ENCODE measurements at regions not wholly inside any gene's neighbourhood (a gene's known extent, or its start where the extent isn't known, plus 50 kb on each side); places are given as distances from the start of the nearest gene placed in this dataset.

DNA sequence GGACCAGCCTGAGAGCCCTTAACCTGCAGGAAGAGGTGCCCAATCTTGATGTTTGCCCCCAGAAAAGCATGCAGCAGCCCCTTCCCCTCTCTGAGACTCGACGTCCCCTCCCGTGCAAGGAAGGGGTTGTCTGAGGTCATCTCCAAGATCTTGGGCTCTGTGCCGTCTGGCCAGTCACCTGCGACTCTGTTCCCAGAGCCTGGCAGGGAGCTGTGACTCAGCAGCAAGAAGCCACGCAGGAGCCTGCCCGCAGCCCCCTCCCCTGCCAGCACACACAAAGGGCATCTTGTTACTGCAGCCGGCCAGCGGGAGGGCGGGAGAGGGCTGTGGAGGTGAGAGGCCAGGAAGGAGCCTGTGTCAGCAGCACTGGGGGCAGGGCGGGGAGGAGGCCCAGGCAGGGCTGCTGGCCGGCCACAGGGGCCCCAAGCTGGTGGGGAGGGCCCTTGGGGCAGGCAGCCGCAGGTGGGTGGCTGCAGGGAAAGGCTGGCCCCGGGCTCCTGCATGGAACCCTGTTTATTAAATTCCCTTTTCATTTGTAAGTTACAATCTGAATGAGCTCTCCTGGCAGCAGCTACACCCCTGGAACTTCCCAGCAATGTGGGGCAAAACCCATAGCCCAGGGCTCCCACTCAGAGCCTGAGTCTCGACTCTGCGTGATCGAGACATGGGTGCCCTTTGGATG lies 103.7 kb upstream of the ZMIZ1 start:
- Histone ChIP-seq H3K4me3 (ENCODE audit: low read depth, low read length) (no peak overlapping the region), H3K4me1 (ENCODE audit: insufficient read depth) (no peaks in the 10 kb centered on the region), H3K36me3 (ENCODE audit: insufficient read depth) (no peaks in the 10 kb centered on the region), H3K27ac (ENCODE audit: low read depth) (no peak overlapping the region)
- DNase-seq (ENCODE audit: extremely low spot score), result no peak
- 72% methylated on average over 17 of the region's 17 CpGs for WGBS

DNA sequence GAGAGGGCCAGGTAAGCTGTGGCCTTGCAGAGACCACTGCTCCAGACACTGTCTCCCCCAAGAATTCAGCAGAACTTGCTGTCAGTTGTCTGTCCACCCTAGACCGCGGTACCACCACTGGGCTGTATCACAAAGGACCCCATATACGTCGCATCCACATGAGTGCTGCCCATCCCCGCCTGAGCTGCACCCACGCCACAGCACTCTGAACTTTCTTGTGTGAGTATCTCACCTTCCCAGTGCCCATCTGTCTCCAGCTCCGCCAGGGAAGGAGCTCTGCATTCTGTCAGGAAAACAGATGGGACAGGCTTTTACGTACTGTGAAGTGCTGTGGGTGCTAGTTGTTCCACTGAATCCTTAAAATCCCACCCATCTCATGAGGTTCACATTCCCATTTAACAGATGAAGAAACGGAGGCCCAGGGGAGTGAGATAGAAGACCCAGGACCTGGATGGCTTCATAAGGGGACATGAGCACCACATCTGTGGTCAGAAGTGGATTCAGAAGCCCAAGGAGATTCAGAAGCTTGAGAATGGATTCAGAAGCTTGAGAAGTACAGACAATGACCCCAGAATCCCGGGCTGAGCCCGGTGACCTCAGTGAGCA lies 102.5 kb upstream of the ZMIZ1 start:
- Histone ChIP-seq H3K27ac (ENCODE audit: low read depth) (no peak overlapping the region), H3K4me3 (ENCODE audit: low read depth, low read length) (no peak overlapping the region), H3K36me3 (ENCODE audit: insufficient read depth) (no peaks in the 10 kb centered on the region), H3K4me1 (ENCODE audit: insufficient read depth) (no peaks in the 10 kb centered on the region)
- DNase-seq (ENCODE audit: extremely low spot score), result no peak
- WGBS, result 94% methylated on average over 11 of the region's 11 CpGs

DNA sequence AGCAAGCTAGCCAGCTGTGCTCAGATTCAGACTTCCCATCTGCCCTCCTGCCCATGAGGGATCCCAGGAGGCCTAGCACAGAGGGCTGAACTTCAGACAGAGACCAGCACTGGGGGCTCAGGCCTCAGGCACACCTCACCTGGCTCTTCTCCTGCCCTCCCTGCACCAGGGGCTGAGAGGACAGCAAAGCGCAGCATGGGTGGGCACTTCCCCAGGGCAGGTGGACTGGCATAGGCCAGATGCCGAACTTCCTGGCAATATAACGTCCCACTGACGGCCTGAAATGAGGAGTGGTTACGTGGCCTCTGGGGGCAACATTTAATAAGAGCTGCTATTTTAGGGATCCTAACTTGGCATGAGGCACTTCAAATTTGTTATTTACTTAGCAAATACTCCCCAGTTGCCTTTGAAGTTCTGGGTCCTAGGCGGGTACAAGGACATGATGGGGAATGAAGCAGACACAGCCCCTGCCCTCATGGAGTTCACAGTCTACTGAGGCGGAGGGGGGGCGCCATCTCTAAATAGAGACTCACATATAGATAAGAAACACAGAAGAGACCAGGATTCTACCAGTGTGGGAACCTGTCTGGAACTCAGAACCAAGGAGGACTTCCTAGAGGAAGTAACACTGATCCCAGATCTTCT lies 101.8 kb upstream of the ZMIZ1 start:
- Histone ChIP-seq H3K4me3 (ENCODE audit: low read depth, low read length) (no peak overlapping the region), H3K27ac (ENCODE audit: low read depth) (no peak overlapping the region), H3K4me1 (ENCODE audit: insufficient read depth) (no peaks in the 10 kb centered on the region), H3K36me3 (ENCODE audit: insufficient read depth) (no peaks in the 10 kb centered on the region)
- DNase-seq (ENCODE audit: extremely low spot score), result no peak
- 98% methylated on average over 8 of the region's 8 CpGs for WGBS

GRCh38 chr10:78968300-78968942 lies 100.3 kb upstream of the ZMIZ1 start:
- DNase-seq (ENCODE audit: extremely low spot score), result no peak
- H3K4me1 ChIP-seq (ENCODE audit: insufficient read depth), result no peaks in the 10 kb centered on the region
- 91% methylated on average over 9 of the region's 9 CpGs for WGBS
- no peak overlapping the region for H3K27ac ChIP-seq (ENCODE audit: low read depth)
- H3K36me3 ChIP-seq (ENCODE audit: insufficient read depth), result no peaks in the 10 kb centered on the region
- H3K4me3 ChIP-seq (ENCODE audit: low read depth, low read length), result no peak overlapping the region

GRCh38 chr10:78968943-78969342 lies 99.8 kb upstream of the ZMIZ1 start:
- H3K4me1 ChIP-seq (ENCODE audit: insufficient read depth), result no peaks in the 10 kb centered on the region
- 83% methylated on average over 3 of the region's 3 CpGs for WGBS
- H3K4me3 ChIP-seq (ENCODE audit: low read depth, low read length), result no peak overlapping the region
- no peak overlapping the region for H3K27ac ChIP-seq (ENCODE audit: low read depth)
- DNase-seq (ENCODE audit: extremely low spot score), result no peak
- H3K36me3 ChIP-seq (ENCODE audit: insufficient read depth), result no peaks in the 10 kb centered on the region

- WGBS, result 91% methylated on average over 10 of the region's 10 CpGs
- Histone ChIP-seq H3K27ac (ENCODE audit: low read depth) (no peak overlapping the region), H3K36me3 (ENCODE audit: insufficient read depth) (no peaks in the 10 kb centered on the region), H3K4me1 (ENCODE audit: insufficient read depth) (no peaks in the 10 kb centered on the region), H3K4me3 (ENCODE audit: low read depth, low read length) (no peak overlapping the region)
- DNase-seq (ENCODE audit: extremely low spot score), result no peak
These were observed 99.0 kb upstream of the ZMIZ1 start for GRCh38 chr10:78969719-78970118.

GRCh38 chr10:78970261-78970660 lies 98.5 kb upstream of the ZMIZ1 start:
- Histone ChIP-seq H3K36me3 (ENCODE audit: insufficient read depth) (no peaks in the 10 kb centered on the region), H3K4me3 (ENCODE audit: low read depth, low read length) (no peak overlapping the region), H3K4me1 (ENCODE audit: insufficient read depth) (no peaks in the 10 kb centered on the region), H3K27ac (ENCODE audit: low read depth) (no peak overlapping the region)
- WGBS, result 91% methylated on average over 10 of the region's 10 CpGs
- DNase-seq (ENCODE audit: extremely low spot score), result no peak

- 97% methylated on average over 5 of the region's 5 CpGs for WGBS
- Histone ChIP-seq H3K4me3 (ENCODE audit: low read depth, low read length) (no peak overlapping the region), H3K27ac (ENCODE audit: low read depth) (no peak overlapping the region), H3K36me3 (ENCODE audit: insufficient read depth) (no peaks in the 10 kb centered on the region), H3K4me1 (ENCODE audit: insufficient read depth) (no peaks in the 10 kb centered on the region)
- no peak for DNase-seq (ENCODE audit: extremely low spot score)
These were observed 97.6 kb upstream of the ZMIZ1 start for GRCh38 chr10:78971094-78971682.

DNA sequence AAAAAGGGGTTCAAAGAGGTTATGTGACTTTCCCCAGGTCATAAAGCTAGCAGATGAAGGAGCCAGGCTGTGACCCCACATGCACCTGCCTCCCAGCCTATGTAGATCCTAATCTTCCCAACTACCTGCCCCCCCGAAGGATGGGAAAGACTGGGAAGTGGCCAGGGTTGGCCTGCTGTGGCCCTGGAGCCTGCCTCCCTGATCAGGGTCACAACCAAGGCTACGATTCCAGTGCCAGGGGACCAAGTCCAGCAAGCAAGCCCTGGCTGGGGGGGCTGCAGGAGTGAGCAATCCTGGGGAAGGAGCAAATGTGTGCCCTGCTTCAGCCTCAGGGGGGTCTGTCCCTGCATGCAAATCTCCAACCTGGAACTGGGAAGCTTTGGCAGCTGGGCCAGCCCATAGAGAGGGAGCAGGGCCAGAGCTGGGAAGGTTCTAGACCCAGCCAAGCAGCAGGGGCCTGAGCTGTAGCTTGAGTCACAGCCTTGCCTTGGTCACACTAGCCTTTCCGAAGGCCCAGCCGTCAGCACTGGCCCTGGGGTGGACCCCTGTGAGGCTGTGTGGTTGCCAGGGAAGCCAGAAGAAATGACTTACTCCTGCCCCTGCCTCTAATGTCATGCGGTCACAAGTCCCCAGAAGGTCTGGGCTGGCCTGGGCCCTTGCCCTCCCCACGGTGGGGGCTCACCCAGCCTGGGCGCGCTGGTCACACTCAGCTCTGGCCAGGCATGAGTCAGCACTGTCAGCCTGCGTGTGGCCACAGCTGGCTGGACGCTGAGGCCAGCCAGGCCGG lies 96.4 kb upstream of the ZMIZ1 start:
- WGBS, result 25% methylated on average over 11 of the region's 11 CpGs
- no peak for DNase-seq (ENCODE audit: extremely low spot score)
- no peak overlapping the region for H3K4me3 ChIP-seq (ENCODE audit: low read depth, low read length)

DNA sequence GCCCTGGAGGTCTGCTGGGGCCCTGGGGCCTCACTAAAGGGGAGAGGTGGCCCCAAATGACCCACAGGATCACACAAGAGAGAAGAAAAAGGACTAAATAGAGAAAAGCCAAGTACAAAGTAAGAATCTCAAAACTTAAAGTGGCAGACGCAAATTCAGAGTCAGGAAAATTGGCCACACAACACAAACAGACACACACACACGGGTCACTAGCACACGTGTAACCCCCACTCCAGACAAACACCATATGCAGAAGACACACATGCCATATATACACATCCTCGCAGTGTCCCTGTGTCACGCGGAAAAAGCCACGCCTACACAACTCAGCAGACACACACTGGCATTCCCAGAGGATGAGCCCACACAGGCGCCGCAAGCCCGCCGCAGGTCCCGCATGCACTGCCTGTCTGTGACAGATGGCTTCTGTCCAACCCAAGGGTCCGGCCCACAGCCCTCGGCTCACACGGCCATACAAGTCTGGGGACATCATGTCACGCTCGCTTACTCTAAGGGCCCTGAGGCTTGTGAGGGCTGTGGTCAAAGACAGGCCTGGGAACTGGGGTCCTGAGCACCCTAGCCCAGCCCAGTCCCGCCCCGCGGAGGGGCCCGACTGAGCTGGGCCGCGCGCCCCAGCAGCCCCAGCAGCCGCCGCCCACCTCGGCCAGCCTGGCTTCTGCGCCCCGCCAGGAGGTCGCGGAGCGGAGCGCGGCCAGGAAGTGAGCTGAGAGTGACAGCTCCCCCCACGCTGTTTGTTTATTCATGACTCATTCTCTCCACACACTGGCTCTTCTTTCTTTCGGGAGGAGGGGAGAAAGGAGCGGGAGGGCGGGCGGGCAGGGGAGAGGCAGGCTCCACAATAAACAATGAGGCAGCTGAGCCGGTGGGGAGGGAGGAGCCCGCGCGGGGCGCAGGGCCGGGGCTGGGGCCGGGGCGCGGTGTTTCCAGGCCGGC lies 95.5 kb upstream of the ZMIZ1 start:
- peak overlapping the region; percentile 33 for H3K4me3 ChIP-seq (ENCODE audit: low read depth, low read length)
- peak overlapping the region; percentile 95 for H3K27ac ChIP-seq (ENCODE audit: low read depth)
- DNase-seq (ENCODE audit: extremely low spot score), result peak; percentile 81
- no peaks in the 10 kb centered on the region for H3K36me3 ChIP-seq (ENCODE audit: insufficient read depth)
- WGBS, result 2% methylated on average over 49 of the region's 49 CpGs
- H3K4me1 ChIP-seq (ENCODE audit: insufficient read depth), result no peaks in the 10 kb centered on the region

More for the DNA sequence above, 96.4 kb upstream of the ZMIZ1 start:
- Histone ChIP-seq H3K4me1 (ENCODE audit: insufficient read depth) (no peaks in the 10 kb centered on the region), H3K36me3 (ENCODE audit: insufficient read depth) (no peaks in the 10 kb centered on the region), H3K27ac (ENCODE audit: low read depth) (peak overlapping the region; percentile 95)

- Histone ChIP-seq H3K4me3 (ENCODE audit: low read depth, low read length) (peak overlapping the region; percentile 33), H3K4me1 (ENCODE audit: insufficient read depth) (no peaks in the 10 kb centered on the region), H3K36me3 (ENCODE audit: insufficient read depth) (no peaks in the 10 kb centered on the region), H3K27ac (ENCODE audit: low read depth) (peak overlapping the region; percentile 66)
- DNase-seq (ENCODE audit: extremely low spot score), result peak; percentile 72
- under 1% methylated on average over 42 of the region's 42 CpGs for WGBS
These were observed 94.7 kb upstream of the ZMIZ1 start for GRCh38 chr10:78973901-78974616.
